ENCODE measurements at regions not wholly inside any gene's neighbourhood (a gene's known extent, or its start where the extent isn't known, plus 50 kb on each side); places are given as distances from the start of the nearest gene placed in this dataset.

DNA sequence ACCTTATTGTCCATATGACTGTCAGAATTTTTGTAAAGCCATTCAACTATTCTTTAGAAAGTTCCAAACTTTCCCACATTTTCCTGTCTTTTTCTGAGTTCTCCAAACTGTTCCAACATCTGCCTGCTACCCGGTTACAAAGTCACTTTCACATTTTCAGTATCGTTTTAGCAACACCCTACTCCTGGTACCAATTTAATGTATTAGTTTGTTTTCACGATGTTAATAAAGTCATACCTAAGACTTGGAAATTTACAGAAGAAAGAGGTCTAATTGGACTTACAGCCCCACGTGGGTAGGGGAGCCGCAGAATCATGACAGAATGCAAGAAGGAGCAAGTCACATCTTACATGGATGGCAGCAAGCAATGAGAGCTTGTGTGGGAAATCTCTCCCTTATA is 867.8 kb downstream of the AMY1C start:
- H3K27me3 ChIP-seq (ENCODE audit: control insufficient read depth in 2 of 2, insufficient read depth in 2 of 2, low read length in 2 of 2): no peaks in the 10 kb centered on the region
- no peaks in the 10 kb centered on the region for H3K9me1 ChIP-seq (replicated peaks; ENCODE audit: control insufficient read depth, extremely low read depth, insufficient read depth, low read length)
- CTCF ChIA-PET: no interaction called here
- no peaks in the 10 kb centered on the region for H3K79me2 ChIP-seq (ENCODE audit: control insufficient read depth, insufficient read depth, low read length)
- POLR2A ChIA-PET: no interaction called here
- H3K9ac ChIP-seq (replicated peaks; ENCODE audit: extremely low read depth, insufficient read depth, low read length): no peak overlapping the region
- H3K4me2 ChIP-seq (ENCODE audit: insufficient read depth, low read length): no peak overlapping the region
- FAIRE-seq (no peak), DNase-seq (ENCODE audit: low read depth, low spot score) (no peak)
- H4K20me1 ChIP-seq (replicated peaks; ENCODE audit: control insufficient read depth, extremely low read depth, insufficient read depth, low read length): no peaks in the 10 kb centered on the region
- intact Hi-C loops (cut with micrococcal nuclease): no loop called here
- H3K27ac ChIP-seq (ENCODE audit: insufficient read depth, low read depth, low read length): no peak overlapping the region
- TF ChIP-seq MYC (IDR thresholded peaks at IDR 0.05; ENCODE audit: low read depth, low read length) (no peak), GATA2 (IDR thresholded peaks at IDR 0.05; ENCODE audit: insufficient read depth, insufficient read length, low read depth, low read length) (no peak), EZH2 (IDR thresholded peaks at IDR 0.05; ENCODE audit: borderline replicate concordance, low read depth, low read length, severe bottlenecking) (no peak), POLR2A (IDR thresholded peaks at IDR 0.05; ENCODE audit: low read depth, low read length) (no peak), POLR2AphosphoS5 (IDR thresholded peaks at IDR 0.05; ENCODE audit: insufficient read depth, low read depth, low read length) (no peak)
- dilution Hi-C loops (cut with MboI; ENCODE audit: extremely low pct_ligation_motif_present, low sequenced_read_pairs): no loop called here
- no peak overlapping the region for H3K4me3 ChIP-seq (replicated peaks in 1 of 3; ENCODE audit: insufficient read depth in 1 of 3, low read depth in 1 of 3, low read length in 3 of 3)
- no peaks in the 10 kb centered on the region for H3K36me3 ChIP-seq (ENCODE audit: control insufficient read depth in 2 of 2, extremely low read depth in 1 of 2, insufficient read depth in 2 of 2, low read length in 2 of 2)
- no TSS peak for BruUV-seq (replicated peaks)
- no peak overlapping the region for H2AFZ ChIP-seq (ENCODE audit: low read depth, low read length)
- H3K4me1 ChIP-seq (ENCODE audit: control insufficient read depth, extremely low read depth, insufficient read depth, low read length): no peaks in the 10 kb centered on the region
- H3K9me3 ChIP-seq (replicated peaks; ENCODE audit: control insufficient read depth, insufficient read depth, low read length): peaks cover 4% of the 10 kb centered on the region

DNA sequence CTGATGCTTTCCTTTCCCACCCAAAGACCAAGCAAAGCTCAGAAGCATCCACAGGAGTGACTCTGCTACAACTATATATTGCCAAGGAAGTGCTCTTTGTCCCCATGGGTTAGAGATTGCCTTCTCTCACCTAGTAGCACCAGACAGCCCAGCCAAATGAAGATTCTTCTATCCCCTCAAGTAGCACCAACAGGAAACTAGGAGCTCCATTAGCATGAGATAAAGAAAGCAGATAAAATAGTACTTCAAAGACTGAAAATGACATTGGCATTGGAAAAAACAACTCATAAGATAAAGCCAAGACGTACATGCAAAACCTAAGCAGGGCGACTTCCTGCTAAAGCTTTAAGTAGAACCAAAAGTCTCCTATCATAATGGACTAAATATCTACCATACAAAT is 871.5 kb downstream of the AMY1C start:
- Histone ChIP-seq H3K36me3 (ENCODE audit: control insufficient read depth in 2 of 2, extremely low read depth in 1 of 2, insufficient read depth in 2 of 2, low read length in 2 of 2) (no peaks in the 10 kb centered on the region), H4K20me1 (replicated peaks; ENCODE audit: control insufficient read depth, extremely low read depth, insufficient read depth, low read length) (no peaks in the 10 kb centered on the region), H2AFZ (ENCODE audit: low read depth, low read length) (no peak overlapping the region), H3K4me1 (ENCODE audit: control insufficient read depth, extremely low read depth, insufficient read depth, low read length) (no peaks in the 10 kb centered on the region), H3K9me3 (replicated peaks; ENCODE audit: control insufficient read depth, insufficient read depth, low read length) (peaks cover 4% of the 10 kb centered on the region), H3K27ac (ENCODE audit: insufficient read depth, low read depth, low read length) (no peak overlapping the region), H3K27me3 (ENCODE audit: control insufficient read depth in 2 of 2, insufficient read depth in 2 of 2, low read length in 2 of 2) (no peaks in the 10 kb centered on the region), H3K4me2 (ENCODE audit: insufficient read depth, low read length) (no peak overlapping the region), H3K9me1 (replicated peaks; ENCODE audit: control insufficient read depth, extremely low read depth, insufficient read depth, low read length) (no peaks in the 10 kb centered on the region), H3K79me2 (ENCODE audit: control insufficient read depth, insufficient read depth, low read length) (no peaks in the 10 kb centered on the region), H3K4me3 (replicated peaks in 1 of 3; ENCODE audit: insufficient read depth in 1 of 3, low read depth in 1 of 3, low read length in 3 of 3) (no peak overlapping the region), H3K9ac (replicated peaks; ENCODE audit: extremely low read depth, insufficient read depth, low read length) (no peak overlapping the region)
- dilution Hi-C loops (cut with MboI; ENCODE audit: extremely low pct_ligation_motif_present, low sequenced_read_pairs) (no loop called here), intact Hi-C loops (cut with micrococcal nuclease) (no loop called here)
- POLR2A ChIA-PET: no interaction called here
- CTCF ChIA-PET: no interaction called here
- BruUV-seq (replicated peaks): no TSS peak
- DNase-seq (ENCODE audit: low read depth, low spot score) (no peak), FAIRE-seq (no peak)
- TF ChIP-seq, protein P1, sequence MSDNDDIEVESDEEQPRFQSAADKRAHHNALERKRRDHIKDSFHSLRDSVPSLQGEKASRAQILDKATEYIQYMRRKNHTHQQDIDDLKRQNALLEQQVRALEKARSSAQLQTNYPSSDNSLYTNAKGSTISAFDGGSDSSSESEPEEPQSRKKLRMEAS (IDR thresholded peaks at IDR 0.05; ENCODE audit: insufficient read depth, insufficient read length): no peak
- TF ChIP-seq POLR2A (IDR thresholded peaks at IDR 0.05; ENCODE audit: low read depth, low read length) (no peak), FOS (IDR thresholded peaks at IDR 0.05; ENCODE audit: borderline replicate concordance, insufficient read depth, low read length) (no peak), GATA2 (IDR thresholded peaks at IDR 0.05; ENCODE audit: insufficient read depth, insufficient read length, low read depth, low read length) (no peak), EZH2 (IDR thresholded peaks at IDR 0.05; ENCODE audit: borderline replicate concordance, low read depth, low read length, severe bottlenecking) (no peak), JUN (IDR thresholded peaks at IDR 0.05; ENCODE audit: borderline replicate concordance, insufficient read depth, insufficient read length, low read depth) (no peak), POLR2AphosphoS5 (IDR thresholded peaks at IDR 0.05; ENCODE audit: insufficient read depth, low read depth, low read length) (no peak), MYC (IDR thresholded peaks at IDR 0.05; ENCODE audit: low read depth, low read length) (no peak)
- TF ChIP-seq, protein P2, sequence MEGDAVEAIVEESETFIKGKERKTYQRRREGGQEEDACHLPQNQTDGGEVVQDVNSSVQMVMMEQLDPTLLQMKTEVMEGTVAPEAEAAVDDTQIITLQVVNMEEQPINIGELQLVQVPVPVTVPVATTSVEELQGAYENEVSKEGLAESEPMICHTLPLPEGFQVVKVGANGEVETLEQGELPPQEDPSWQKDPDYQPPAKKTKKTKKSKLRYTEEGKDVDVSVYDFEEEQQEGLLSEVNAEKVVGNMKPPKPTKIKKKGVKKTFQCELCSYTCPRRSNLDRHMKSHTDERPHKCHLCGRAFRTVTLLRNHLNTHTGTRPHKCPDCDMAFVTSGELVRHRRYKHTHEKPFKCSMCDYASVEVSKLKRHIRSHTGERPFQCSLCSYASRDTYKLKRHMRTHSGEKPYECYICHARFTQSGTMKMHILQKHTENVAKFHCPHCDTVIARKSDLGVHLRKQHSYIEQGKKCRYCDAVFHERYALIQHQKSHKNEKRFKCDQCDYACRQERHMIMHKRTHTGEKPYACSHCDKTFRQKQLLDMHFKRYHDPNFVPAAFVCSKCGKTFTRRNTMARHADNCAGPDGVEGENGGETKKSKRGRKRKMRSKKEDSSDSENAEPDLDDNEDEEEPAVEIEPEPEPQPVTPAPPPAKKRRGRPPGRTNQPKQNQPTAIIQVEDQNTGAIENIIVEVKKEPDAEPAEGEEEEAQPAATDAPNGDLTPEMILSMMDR (IDR thresholded peaks at IDR 0.05; ENCODE audit: extremely low read depth in 1 of 2, insufficient read depth in 1 of 2, low read depth in 1 of 2, low read length in 2 of 2): no peak

All from endothelial cell of umbilical vein (primary cell).